Fibroblast of mammary gland (primary cell): ENCODE measurements at regions not wholly inside any gene's neighbourhood (a gene's known extent, or its start where the extent isn't known, plus 50 kb on each side); places are given as distances from the start of the nearest gene placed in this dataset.

ENCODE experiments used
- DNase-seq: peaks from one replicate; pipeline ENCODE4 v3.0.0-alpha.2; 2010; ENCODE audit warnings: low read depth
- H3K4me3 ChIP-seq: 2 replicates; pipeline ENCODE4 v1.5.1; 2011; ENCODE audit warnings: low read depth, mild to moderate bottlenecking, low read length, moderate library complexity; ENCODE audit not compliant: control insufficient read depth
- TF ChIP-seq, protein P1 (sequence below): conservative IDR thresholded peaks from 2 replicates; pipeline ENCODE4 v1.5.1; 2011; ENCODE audit warnings: low read depth, low read length, inconsistent platforms; ENCODE audit not compliant: control insufficient read depth, insufficient read depth

DNA sequence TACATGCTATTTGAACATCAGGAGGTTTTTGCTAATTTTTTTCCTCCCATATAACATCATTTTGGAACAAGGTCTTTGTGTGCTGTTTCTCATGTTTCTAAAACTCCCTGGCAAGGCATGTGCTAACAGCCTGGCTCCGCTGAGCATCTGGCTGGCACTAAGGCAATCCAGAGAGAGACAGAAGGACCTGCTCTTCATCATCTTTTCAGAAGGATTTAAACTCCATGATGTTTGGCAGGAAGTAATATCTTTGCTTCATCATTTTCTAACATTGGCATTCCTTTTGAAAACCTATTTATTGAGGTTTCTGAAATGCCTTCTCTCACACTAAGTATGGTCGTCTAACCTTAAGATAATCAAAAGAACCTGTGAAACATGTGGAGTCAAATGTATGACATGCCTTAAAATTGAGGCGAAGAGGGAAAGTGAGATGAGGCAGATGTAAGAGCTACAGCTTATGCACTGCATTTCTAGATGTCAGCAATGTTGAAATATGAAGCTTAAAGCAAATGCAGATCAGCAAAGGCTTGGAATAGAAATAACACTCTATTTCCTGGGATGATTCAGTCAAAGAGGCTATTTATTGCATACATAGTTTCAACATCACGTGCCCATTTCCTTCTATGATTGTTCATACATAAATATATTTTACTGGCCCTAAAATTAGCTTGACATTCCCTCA is 592.0 kb downstream of the ZNF385D start:
- H3K4me3 ChIP-seq: no peak overlapping the region
- peak; percentile 63 for DNase-seq
- TF ChIP-seq, protein P1, sequence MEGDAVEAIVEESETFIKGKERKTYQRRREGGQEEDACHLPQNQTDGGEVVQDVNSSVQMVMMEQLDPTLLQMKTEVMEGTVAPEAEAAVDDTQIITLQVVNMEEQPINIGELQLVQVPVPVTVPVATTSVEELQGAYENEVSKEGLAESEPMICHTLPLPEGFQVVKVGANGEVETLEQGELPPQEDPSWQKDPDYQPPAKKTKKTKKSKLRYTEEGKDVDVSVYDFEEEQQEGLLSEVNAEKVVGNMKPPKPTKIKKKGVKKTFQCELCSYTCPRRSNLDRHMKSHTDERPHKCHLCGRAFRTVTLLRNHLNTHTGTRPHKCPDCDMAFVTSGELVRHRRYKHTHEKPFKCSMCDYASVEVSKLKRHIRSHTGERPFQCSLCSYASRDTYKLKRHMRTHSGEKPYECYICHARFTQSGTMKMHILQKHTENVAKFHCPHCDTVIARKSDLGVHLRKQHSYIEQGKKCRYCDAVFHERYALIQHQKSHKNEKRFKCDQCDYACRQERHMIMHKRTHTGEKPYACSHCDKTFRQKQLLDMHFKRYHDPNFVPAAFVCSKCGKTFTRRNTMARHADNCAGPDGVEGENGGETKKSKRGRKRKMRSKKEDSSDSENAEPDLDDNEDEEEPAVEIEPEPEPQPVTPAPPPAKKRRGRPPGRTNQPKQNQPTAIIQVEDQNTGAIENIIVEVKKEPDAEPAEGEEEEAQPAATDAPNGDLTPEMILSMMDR: no peak

DNA sequence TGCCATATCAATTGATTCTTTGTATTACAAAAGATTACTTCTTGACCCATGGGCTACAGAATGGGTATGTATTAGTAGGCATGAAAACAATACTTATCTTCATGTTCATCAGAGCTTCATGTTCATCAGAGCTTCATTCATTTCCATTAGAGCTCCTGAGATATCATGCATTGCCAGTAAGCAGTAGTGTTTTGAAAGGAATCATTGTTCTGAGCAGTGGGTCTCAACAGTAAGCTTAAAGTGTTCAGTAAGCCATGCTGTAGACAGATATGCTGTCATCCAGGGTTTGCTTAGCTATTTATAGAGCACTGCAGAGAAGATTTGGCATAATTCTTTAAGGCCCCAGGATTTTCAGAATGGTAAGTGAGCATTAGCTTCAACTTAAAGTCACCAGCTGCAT is 596.1 kb downstream of the ZNF385D start:
- TF ChIP-seq, protein P1: no peak
- DNase-seq: no peak
- H3K4me3 ChIP-seq: no peak overlapping the region

DNA sequence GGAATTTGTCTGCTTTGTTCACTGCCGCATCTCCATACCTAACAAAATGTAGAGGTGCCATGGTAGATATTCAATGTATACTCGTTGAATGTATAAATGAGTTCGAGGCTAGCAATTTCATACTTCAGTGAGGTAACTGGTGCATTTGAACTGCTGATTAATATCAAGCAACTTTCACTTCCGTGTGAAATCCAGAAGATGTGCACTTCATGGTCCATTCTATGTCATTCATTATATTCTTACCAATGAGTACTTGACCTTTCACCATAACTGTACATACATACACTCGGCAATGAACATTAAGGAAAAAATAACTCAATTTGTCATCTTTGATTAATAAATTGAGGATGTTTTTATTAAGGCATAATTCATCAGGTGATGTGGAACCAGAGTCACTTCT is 598.5 kb downstream of the ZNF385D start:
- TF ChIP-seq, protein P1: no peak
- H3K4me3 ChIP-seq: no peak overlapping the region
- no peak for DNase-seq

GRCh38 chr3:21142949-21143348 is 608.1 kb downstream of the ZNF385D start:
- DNase-seq: no peak
- TF ChIP-seq, protein P1: no peak
- no peak overlapping the region for H3K4me3 ChIP-seq

DNA sequence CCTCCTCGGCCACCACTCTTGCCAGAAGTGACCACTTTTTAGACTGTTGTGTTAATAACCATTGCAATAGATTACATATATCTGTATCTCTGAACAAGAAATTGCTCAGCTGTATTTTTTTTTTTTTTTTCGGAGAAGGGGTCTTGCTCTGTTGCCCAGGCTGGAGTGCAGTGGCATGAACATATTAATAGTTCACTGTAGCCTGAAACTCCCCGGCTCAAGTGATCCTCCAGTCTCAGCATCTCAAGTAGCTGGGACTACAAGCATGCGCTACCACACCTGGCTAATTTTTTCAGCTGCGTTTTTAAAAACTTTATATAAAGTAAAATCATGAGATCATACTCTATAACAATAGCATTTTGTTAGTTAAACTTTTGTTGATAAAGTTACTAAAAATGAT is 609.0 kb downstream of the ZNF385D start:
- no peak overlapping the region for H3K4me3 ChIP-seq
- no peak for DNase-seq
- TF ChIP-seq, protein P1: no peak

GRCh38 chr3:21140785-21141184 is 610.2 kb downstream of the ZNF385D start:
- no peak overlapping the region for H3K4me3 ChIP-seq
- DNase-seq: no peak
- TF ChIP-seq, protein P1: no peak

DNA sequence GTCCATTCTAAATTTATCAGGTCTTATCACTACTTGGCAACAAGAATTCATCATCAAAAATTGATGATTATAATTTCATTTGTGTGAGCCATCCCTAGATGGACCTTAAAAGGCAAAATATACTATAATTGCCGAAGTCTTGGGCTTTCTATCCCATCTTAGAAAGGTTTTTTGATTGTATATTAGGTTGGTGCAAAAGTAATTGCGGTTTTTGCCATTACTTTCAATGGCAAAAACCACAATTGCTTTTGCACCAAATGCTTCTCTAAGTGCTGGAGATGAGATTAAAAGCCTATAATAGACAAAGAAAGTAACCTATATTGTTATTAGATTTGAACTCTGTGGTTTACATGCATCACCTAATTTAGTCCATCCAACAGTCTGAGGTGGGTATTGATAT is 612.9 kb downstream of the ZNF385D start:
- TF ChIP-seq, protein P1: no peak
- no peak overlapping the region for H3K4me3 ChIP-seq
- DNase-seq: no peak
